Upper lobe of left lung (tissue), 6 donors: ENCODE measurements at regions not wholly inside any gene's neighbourhood (a gene's known extent, or its start where the extent isn't known, plus 50 kb on each side); places are given as distances from the start of the nearest gene placed in this dataset.

Experiments
- ATAC-seq, 2 donors: fragments of 200-7000 bp; cut with Tn5 transposase; one replicate each; pipeline ENCODE4 v1.9.1; 2022; ENCODE audit warnings: mild to moderate bottlenecking in 2 of 2, moderate library complexity in 2 of 2; ENCODE audit not compliant: low FRiP score in 2 of 2
- DNase-seq, 2 donors: peaks; one replicate each; pipeline ENCODE4 v3.0.0-alpha.2; 2019 to 2020
- H3K27ac ChIP-seq, 4 donors: fragments of 200-600 bp; sonication (generic); one replicate each; pipeline ENCODE4 v1.5.1; 2016 to 2019
- H3K27me3 ChIP-seq, 4 donors: fragments of 200-600 bp; sonication (generic); one replicate each; pipeline ENCODE4 v1.5.1; 2017 to 2019
- H3K36me3 ChIP-seq, 4 donors: fragments of 200-600 bp; sonication (generic); one replicate each; pipeline ENCODE4 v1.5.1; 2016 to 2019
- H3K4me1 ChIP-seq, 4 donors: fragments of 200-600 bp; sonication (generic); one replicate each; pipeline ENCODE4 v1.5.1; 2018 to 2019
- H3K4me3 ChIP-seq, 4 donors: fragments of 200-600 bp; sonication (generic); one replicate each; pipeline ENCODE4 v1.5.1; 2017 to 2019; ENCODE audit warnings: mild to moderate bottlenecking in 2 of 4, moderate library complexity in 1 of 4
- H3K9me3 ChIP-seq, 4 donors: fragments of 200-600 bp; sonication (generic); one replicate each; pipeline ENCODE4 v1.5.1; 2018 to 2019
- CTCF ChIP-seq, 6 experiments: fragments of 450-650 bp in 4 of 6; fragments of 200-600 bp in 2 of 6; sonication (generic) in 2 of 6; IDR thresholded peaks; one replicate each; pipeline ENCODE4 v1.5.1; 2016 to 2019; ENCODE audit warnings: antibody characterized with exemption in 6 of 6
- EP300 ChIP-seq, 4 donors: sonication (generic); formaldehyde crosslinking; IDR thresholded peaks; one replicate each; pipeline ENCODE4 v1.5.1; 2017; ENCODE audit warnings: antibody characterized with exemption in 4 of 4, control low read depth in 2 of 4
- POLR2A ChIP-seq, 4 donors: fragments of 450-650 bp; IDR thresholded peaks; one replicate each; pipeline ENCODE4 v1.5.1; 2016 to 2017; ENCODE audit warnings: antibody characterized with exemption in 4 of 4, mild to moderate bottlenecking in 2 of 4
- POLR2AphosphoS5 ChIP-seq, 2 donors: sonication (generic); formaldehyde crosslinking; IDR thresholded peaks; one replicate each; pipeline ENCODE4 v1.5.1; 2017; ENCODE audit warnings: antibody characterized with exemption in 2 of 2
- WGBS, 2 donors: methylation state at CpG; one replicate each; pipeline ENCODE4 v1.1.5; 2017 to 2018; 5-methylcytosine and 5-hydroxymethylcytosine counted together
- donor health status: DM: no; HTN: no; CAD: no; lungs with moderate emphysema.
- donor health status: DM: no; HTN: yes; CAD: no; lungs with severe emphysema.

GRCh38 chr2:236976266-236977062, 109.2 kb upstream of the COPS8 start:
- DNase-seq, result peak in 1 of 2 donors; percentile 45
- WGBS, 2 donors, result 73 to 78% methylated on average over 8 of the region's 8 CpGs
- no peaks in the 10 kb centered on the region for H3K9me3 ChIP-seq
- peak overlapping the region; percentile 48 to 84 (median 79) for H3K27ac ChIP-seq
- no peak overlapping the region for H3K4me3 ChIP-seq
- peaks cover 5 to 20% (median 14%) of the 10 kb centered on the region in 4 donors for H3K4me1 ChIP-seq
- H3K27me3 ChIP-seq, result no peaks in the 10 kb centered on the region
- TF ChIP-seq CTCF (IDR thresholded peaks at IDR 0.05), result no peak
- no peak for TF ChIP-seq EP300 (IDR thresholded peaks at IDR 0.05)
- TF ChIP-seq POLR2AphosphoS5 (IDR thresholded peaks at IDR 0.05), result peak in 1 of 2 donors; percentile 24
- TF ChIP-seq POLR2A (IDR thresholded peaks at IDR 0.05), result no peak
- H3K36me3 ChIP-seq, result no peaks in the 10 kb centered on the region
- ATAC-seq, result peak in 1 of 2 donors; percentile 10

DNA sequence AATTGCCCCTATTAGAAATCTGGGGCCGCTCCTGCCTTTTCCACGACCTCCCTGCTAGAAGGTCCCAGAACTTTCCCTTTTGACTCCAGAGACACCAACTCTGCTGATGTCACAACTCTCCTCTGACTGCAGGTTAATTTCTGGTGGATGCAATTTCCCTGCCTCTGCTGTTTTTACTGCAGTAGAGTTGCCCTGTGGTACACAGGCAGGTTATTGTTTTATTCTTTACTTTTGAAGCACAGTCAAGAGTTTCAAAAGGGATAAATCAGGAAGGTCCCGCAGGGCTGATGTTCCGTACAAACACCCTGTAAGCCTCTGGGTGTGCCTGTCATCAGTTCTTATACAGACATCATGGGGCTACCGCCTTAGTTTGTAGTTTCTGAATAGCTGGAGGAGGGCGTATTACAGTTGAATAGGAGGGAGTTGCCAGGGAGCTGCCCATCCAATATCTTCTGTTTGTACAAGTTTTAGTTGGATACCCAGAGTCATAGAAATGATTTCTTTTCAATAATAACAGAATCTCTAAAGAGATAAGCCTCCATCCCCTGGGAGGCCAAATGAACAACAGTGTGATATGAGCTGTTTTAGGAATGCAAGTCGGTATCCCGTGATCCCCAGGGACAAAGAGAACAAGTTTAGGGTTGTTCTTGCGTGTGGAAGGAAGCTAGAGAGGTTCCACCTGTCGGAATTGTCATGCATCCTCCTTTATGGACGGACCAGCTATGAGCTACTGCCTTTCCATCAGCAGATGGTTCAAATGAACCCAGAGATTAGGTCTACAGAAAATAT, 108.4 kb upstream of the COPS8 start:
- peaks cover 0 to 13% (median 7%) of the 10 kb centered on the region in 4 donors for H3K4me1 ChIP-seq
- no peaks in the 10 kb centered on the region for H3K9me3 ChIP-seq
- no peaks in the 10 kb centered on the region for H3K36me3 ChIP-seq
- peak in 1 of 2 donors; percentile 20 for DNase-seq
- no peak for TF ChIP-seq CTCF (IDR thresholded peaks at IDR 0.05)
- no peak for TF ChIP-seq EP300 (IDR thresholded peaks at IDR 0.05)
- peak in 1 of 4 donors; percentile 7 for TF ChIP-seq POLR2A (IDR thresholded peaks at IDR 0.05)
- 86 to 93% methylated on average over 11 of the region's 11 CpGs for WGBS, 2 donors
- H3K4me3 ChIP-seq, result no peak overlapping the region
- peak overlapping the region; percentile 48 to 84 (median 79) for H3K27ac ChIP-seq
- no peaks in the 10 kb centered on the region for H3K27me3 ChIP-seq
- ATAC-seq, result peak in 1 of 2 donors; percentile 53

- Histone ChIP-seq H3K9me3 (peaks cover 0 to 2% (median 0%) of the 10 kb centered on the region in 4 donors), H3K27me3 (no peaks in the 10 kb centered on the region), H3K4me1 (peaks cover 0 to 7% (median 3%) of the 10 kb centered on the region in 4 donors), H3K36me3 (no peaks in the 10 kb centered on the region), H3K4me3 (no peak overlapping the region), H3K27ac (peak overlapping the region in 1 of 4 donors; percentile 83)
- ATAC-seq, result no peak
- no peak for TF ChIP-seq POLR2A (IDR thresholded peaks at IDR 0.05)
- TF ChIP-seq CTCF (IDR thresholded peaks at IDR 0.05), result no peak
- TF ChIP-seq EP300 (IDR thresholded peaks at IDR 0.05), result no peak
- TF ChIP-seq POLR2AphosphoS5 (IDR thresholded peaks at IDR 0.05), result no peak
- WGBS, 2 donors, result 93 to 95% methylated on average over 7 of the region's 7 CpGs
- DNase-seq, result peak in 1 of 2 donors; percentile 8
Observed at GRCh38 chr2:236977852-236978398, 107.8 kb upstream of the COPS8 start.

- H3K9me3 ChIP-seq, result peaks cover 0 to 5% (median 2%) of the 10 kb centered on the region in 4 donors
- TF ChIP-seq POLR2AphosphoS5 (IDR thresholded peaks at IDR 0.05) (no peak), EP300 (IDR thresholded peaks at IDR 0.05) (no peak), CTCF (IDR thresholded peaks at IDR 0.05) (no peak), POLR2A (IDR thresholded peaks at IDR 0.05) (no peak)
- peaks cover 0 to 7% (median 0%) of the 10 kb centered on the region in 4 donors for H3K4me1 ChIP-seq
- ATAC-seq, result no peak
- no peaks in the 10 kb centered on the region for H3K27me3 ChIP-seq
- WGBS, 2 donors, result 86 to 96% methylated on average over 3 of the region's 3 CpGs
- no peak overlapping the region for H3K4me3 ChIP-seq
- no peaks in the 10 kb centered on the region for H3K36me3 ChIP-seq
- H3K27ac ChIP-seq, result no peak overlapping the region
- no peak for DNase-seq
Observed at GRCh38 chr2:236979664-236980063, 106.0 kb upstream of the COPS8 start.
